Activated naive CD4-positive, alpha-beta T cell (primary cell): ENCODE measurements at regions not wholly inside any gene's neighbourhood (a gene's known extent, or its start where the extent isn't known, plus 50 kb on each side); places are given as distances from the start of the nearest gene placed in this dataset.
"Not testable (repeated sequence)": the region's sequence is repeated elsewhere in the genome, so short reads cannot be mapped to it uniquely, and the experiment has no call there.

Experiments used
- DNase-seq, 4 experiments: peaks; one replicate each; lab custom pipeline; 2025; lab: John Stamatoyannopoulos, UW

DNA sequence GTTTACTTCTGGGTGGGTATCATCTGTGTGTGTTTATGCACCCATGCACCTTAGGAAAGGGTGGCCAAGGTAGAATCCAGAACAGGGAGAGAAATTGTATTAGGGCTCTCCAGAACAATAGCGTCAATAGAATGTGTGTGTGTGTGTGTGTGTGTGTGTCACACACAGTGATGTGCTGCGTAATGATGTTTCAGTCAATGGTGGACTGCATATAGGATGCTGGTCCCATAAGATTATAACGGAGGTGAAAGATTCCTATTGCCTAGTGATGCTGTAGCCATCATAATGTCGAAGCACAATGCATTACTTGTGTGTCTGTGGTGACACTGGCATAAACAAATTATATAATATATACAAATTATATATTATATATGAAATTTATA lies 69.3 kb upstream of the PRR23C start:
- no peak for DNase-seq

DNA sequence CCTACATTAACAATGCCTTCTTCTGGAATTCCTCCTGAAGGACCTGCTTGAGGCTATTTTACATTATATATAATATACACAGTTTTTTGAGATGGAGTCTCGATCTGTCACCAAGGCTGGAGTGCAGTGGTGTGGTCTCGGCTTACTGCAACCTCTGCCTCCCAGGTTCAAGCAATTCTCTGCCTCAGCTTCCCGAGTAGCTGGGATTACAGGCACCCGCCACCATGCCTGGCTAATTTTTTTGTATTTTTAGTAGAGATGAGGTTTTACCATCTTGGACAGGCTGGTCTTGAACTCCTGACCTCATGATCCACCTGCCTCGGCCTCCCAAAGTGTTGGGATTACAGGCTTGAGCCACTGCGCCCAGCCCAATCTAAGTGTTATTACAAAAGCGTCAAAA lies 71.9 kb upstream of the PRR23C start:
- not testable (repeated sequence) for DNase-seq

DNA sequence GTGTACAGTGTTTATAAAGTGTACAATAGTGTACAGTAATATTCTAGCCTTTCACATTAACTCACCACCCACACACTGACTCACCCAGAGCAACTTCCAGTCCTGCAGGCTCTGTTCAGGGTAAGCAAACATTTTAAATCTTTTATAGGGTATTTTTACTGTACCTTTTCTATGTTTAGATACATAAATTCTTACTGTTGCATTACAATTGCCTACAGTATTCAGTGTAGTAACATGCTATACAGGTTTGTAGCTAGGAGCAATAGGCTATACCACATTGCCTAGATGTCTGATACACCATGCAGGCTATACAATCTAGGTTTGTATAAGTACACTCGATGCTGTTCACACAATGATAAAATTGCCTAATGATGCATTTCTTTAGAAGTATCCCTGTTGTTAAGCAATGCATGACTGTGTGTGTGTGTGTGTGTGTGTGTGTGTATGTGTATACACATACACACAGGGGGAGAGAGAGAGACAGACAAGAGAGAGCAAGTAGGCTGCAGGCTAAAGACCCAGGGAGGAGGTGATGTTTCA lies 72.5 kb upstream of the PRR23C start:
- no peak for DNase-seq

DNA sequence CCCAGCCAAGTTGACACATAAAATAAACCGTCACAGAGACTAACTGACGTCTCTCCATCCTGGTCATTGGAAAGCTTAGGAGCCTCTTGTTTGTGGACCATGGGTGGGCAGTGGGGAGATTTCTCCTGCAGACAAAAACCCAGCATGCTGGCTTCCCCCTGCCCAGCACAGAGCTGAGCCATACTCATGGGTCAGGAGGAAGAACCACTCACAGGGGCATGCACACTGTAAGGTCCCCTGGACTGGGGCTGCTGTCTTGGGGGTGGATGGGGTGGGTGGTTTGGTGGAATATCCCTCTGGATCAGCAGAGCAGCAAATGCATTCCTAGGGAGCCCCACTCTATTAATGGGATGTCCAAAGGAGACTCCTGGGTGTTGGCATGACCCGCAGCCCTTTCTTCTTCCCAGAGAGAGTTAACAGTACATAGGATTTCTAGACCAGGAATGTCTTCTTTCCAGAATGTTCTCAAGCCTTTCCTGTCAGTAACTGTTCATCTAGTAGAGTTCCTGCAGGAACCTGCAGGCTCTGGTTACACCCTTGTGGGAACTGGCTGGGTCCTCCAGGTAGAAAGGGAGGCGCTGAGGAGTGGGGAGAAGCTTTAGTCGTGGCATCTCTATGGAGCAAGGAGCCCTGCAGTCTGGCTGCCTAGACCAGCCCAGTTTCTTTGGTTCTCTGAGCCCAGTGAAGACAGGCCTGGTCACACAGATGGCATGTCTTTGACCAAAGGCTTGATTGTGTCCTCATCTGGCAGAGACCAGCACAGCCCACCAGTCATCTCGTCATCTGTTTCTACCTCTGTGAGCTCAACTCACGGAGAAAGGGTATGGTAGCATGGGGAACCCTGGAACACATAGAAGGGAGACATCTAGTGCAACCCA lies 73.4 kb upstream of the PRR23C start:
- DNase-seq, result no peak

DNA sequence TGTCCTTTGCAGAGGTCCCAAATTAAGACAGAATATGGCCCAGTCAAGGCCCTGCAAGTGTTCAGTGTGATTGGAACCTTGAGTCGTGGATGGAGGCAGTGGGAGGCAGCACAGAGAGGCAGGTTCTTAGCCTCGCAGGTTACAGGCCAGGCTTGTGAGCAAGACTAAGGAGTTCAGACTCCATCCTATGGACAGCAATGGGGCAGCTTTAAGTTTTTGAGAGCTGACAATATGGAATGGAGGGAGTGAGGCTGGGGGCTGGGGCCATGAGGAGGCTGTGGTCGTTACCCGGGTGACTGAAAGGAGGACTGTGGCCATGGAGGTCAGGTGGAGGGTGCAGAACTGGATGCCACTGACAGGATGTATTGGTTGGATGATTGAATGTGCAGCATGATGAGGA lies 74.1 kb upstream of the PRR23C start:
- DNase-seq, result no peak

DNA sequence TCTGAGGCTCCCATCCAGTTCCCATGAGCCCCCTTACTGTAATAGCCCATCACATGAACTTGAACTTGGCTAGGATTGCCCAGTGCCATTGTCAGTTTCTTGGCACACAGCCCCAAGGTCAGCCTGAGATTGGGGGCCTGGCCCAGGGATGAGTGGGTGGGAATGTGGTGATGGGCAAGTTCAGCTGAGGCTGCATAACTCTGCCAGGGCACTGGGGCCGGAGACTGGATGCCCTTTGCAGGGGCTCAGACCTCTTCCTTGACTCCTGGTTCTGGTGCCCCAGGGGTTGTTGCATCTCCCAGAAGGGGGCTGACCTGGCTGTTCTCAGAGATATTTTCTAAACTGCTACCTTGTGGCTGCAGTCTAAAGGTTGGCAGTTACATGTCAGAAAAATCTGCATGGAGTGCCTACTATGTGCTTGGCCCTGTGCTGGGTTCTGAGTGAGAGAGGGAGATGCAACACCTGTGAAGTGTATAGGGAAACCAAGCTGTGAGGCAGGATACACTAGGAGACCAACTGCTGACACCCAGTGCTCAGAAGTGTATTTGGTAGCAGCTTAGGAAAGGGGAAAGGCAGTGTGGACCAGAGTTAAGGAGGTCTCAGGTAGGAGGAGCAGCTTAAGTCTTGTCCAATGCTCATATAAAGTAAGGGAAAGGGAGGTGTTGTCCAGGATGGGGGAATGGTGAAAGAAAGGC lies 74.8 kb upstream of the PRR23C start:
- no peak for DNase-seq

DNA sequence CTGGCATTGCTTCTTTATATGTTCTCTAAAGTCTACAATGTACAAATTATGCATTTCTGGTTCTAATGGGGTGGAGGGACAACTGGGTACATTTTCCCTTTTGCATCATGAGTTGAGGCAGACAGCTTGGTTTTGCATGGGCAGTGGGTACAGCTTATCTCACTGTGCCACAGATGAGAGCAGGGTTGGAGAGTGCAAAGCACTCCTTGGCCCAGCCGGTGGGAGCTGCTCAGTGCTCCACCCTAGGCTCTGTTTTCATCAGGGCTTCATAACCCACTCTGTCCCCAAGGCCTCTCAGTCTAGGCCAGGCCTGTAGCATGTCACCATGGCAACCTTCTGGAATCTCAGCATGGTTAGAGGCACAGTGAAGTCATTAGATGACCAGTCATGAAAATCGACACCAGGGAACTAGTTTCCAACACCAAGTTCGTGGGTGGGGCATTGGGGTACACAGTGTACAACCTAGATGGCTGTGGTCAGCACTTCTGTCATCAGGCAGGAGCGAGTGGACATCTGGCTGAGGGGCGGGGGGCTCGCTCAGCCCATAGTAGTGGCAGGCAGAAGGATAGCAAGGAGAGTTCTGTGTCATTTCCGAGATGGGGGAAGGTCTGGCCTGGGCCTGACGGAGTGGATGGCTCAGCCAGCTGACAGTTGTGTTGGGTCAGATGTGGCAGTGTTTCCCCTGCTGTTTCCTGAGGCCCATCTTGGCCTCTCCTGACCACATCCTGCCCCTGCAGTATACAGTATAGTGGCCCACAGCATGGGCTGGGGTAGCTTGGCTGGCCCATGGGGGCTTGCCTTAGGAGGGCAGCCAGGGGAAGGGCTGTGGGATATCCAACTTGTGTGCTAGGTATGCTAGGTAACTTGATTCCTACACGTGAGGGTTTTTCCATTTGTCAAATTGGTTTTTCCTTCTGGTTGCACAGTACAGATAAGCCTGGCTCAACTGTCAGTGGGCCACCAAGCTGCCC lies 75.7 kb upstream of the PRR23C start:
- DNase-seq, result no peak

DNA sequence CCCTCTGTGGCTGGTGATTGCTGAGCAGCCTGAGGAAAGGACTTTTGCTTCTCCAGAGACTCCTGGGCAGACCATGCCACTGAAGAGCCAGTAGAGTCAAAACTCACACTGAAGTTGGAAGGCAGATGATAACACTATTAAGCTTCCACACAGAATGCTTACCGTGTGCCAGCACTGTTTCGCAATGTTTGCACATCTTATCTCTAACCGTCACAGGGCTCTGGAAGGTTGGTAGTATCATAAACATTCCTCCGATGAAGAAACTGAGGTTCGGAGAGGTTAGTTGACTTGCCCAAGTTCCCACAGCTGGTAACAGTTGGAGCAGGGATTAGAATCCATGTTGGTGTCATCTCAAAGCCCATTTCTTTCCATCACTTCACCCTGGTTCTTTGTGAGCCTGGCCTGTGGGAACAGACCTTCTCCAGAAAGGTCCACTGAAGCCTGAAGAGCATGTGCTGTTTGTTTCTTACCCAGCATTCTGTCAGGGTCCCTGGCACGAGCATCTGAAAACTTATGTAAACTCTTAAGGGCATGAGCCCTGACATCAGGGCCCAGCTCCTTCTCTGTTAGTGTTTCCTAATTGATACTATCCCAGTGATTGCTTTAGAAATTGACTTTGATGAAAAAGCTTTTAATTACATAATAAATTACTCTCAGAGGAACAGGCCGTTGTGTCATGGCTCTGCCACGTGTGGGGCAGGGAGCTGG lies 77.0 kb upstream of the PRR23C start:
- DNase-seq, result no peak

DNA sequence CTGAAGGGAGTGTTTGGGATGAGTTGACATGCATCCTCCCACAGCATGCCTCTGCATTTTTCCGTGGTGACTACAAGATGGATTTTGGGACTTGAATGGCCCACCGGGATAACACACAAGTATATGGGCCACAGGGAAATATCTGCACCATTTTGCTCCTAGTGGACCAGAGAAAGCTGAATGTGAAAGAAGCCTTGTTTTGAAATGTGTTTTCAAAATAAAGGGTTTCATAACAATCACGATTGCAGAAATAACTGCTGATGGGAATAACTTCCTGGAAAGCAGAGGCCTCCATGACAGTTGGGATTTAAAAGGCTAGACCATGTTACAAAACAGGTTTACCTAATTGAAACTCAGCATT lies 77.5 kb upstream of the PRR23C start:
- DNase-seq, result no peak

DNA sequence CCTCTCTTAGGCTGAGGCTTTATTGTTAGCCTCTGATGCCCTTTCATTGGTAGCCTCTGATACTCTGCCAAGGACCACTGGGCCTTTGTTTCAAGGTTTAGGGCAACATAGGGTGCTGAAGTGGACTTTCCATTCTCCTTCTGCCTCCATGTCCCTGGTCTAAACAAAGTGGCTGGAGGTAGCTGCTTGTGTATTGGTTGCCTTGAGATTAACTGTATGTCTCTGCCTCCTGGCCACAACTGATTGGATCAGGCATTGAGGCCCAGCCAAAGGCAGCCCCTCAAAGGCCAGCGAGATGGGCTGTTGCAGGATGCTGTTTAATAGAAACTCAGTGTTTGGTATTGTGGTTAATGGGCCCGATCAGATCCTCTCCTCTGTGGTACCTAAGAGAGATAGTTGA lies 77.9 kb upstream of the PRR23C start:
- no peak for DNase-seq

DNA sequence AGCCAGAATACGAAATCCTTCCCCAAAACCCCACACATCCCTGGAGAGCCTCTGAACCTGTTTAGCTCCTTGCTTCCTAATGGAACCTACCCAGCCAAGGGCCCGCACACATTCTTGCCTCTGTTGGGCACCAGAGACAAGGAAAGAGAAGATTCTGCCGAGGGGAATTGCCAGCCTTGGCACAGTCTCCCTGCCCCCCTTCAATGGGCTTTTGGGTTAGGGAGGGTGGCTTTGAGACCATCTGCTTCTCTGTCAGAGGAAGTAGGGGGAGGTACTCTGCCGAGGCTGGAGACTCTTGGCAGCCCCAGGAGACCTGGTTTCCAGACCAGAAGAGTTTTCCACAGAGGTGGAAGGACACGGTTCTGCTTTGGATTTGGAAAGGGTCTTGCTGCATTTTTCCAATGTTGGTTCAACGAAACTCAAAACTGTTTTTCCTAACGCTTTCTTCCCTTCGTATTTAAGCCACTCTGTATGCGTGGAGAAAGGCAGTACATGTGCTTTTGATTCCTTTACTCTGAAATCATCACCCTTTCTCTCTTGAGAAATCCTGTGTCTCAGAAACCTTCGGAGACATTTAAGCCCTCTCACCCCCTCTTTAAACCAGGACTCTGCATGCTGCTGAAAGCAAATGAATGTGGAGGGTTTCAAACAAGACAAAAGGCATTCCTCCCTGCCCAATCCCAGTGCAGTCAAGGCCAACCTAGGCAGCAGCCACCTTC lies 78.8 kb upstream of the PRR23C start:
- DNase-seq, result no peak

DNA sequence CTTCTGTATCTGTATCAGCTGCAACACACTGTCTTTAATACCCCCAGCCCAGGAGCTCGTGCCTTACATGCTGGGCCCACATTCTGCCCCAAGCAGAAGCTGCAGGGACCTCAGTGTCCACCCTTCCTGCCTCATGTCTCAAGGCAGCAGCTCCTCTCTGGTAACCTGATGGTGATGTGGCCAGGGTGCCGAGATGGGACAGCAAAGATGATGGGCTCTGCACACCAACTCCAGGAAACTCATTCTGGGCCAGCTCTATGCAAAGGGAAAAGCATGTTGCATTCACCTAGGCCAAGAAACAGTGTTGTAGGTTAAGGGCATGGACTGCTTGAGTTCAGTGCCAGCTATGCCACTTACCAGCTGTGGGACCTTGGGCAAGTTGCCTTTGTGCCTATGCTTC lies 79.5 kb upstream of the PRR23C start:
- no peak for DNase-seq

DNA sequence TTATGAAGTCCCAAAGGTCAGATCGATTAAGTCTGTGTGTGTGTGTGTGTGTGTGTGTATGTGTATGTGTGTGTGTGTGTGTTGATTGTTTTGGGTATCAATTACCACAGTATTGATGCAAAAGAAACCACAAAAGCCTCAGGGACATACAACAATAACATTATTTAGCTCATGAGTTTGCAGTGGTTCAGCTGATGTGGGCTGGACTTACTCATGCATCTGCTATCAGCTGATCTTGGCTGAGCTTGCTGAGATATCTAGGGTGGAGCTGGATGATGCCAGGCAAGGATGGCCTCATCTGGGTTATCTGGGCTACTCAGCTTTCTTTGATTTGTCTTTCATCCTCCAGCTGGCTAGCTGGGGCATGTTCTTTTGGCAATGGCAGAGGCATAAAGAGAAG lies 82.4 kb upstream of the PRR23C start:
- no peak for DNase-seq

DNA sequence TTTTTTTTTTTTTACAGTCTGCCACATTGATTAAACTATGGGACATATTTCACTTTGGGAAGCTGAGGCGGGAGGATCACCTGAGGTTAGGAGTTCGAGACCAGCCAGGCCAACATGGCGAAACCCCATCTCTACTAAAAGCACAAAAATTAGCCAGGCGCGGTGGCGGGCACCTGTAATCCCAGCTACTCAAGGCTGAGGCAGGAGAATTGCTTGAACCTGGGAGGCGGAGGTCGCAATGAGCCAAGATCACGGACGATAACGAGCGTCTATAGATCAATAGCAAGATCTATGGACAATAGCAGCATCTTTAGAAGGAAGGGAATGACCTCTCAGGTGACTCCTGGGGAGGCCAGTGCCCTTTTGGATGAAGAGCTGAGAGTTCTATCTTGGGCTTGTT lies 82.9 kb upstream of the PRR23C start:
- not testable (repeated sequence) for DNase-seq

DNA sequence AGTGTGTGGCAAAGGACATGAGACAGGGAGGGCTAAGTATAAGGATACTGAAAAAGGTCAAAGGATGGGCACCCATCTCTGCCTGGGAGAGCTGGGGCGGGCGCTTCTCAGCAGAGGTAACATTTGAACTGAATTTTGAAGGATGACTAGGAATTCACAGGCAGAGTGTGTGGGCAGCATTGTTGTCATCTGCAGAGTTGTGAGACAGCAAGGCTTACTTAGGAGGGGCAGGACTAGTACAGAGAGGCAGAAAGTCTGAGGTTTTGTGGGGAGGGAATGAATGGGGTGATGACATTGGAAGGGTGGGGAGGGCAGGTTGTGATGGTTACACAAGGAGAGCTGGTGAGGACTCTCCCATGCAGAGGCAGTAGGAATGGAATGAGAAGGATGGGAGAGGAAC lies 84.1 kb upstream of the PRR23C start:
- DNase-seq, result no peak

DNA sequence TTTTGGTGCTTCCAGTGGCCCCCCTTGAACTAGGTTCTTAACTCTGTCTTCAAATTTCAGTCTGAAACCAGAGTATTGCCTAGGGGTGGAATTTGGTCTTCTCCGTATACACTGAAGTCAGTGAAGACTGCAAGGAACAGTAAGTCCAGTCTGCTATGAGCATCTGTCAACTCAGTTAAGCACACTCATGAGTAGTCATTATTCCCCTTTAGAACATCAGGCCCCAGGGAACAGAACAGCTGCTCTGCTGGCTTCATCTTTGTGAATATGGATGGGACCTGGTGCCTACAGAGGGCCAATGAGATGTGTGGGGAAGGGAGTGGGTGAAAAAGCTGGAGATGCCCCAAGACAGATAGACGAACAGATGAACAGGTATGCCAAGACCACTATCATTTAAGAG lies 85.2 kb upstream of the PRR23C start:
- DNase-seq, result no peak

DNA sequence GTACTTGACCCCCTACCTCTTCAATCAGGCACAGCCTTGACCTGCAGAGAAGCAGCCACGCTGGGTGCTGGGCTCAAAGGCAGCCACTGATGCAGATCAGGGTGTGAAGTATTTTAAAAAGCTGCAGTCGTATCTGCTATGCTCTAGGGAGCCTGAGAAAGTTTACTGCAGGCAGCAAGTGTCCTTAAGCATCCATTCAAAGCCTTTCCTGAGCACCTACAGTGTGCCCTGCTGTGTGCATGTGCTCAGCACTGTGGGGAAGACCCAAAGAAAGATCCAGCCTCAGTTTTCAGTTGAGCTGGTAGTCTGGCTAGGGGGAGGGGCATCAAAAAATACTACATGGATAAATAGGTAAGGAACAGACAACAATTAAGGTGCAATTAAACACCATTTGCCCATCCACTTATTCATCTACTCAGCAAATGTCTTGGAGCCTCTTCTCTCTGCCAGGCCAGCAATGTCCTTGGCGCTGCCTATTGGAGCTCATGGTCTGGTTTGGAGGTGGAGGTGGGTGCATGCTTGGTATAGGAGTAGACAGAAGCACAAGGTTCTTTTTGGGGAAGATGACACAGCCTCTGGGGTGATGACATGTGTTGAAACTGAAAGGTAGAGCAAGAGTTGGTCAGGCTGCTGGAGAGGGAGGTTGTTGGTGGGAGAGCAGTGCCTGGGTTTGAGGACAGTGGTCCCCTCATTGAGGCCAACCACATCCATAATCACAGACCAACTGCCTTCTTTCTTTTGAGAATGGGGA lies 85.9 kb upstream of the PRR23C start:
- no peak for DNase-seq

DNA sequence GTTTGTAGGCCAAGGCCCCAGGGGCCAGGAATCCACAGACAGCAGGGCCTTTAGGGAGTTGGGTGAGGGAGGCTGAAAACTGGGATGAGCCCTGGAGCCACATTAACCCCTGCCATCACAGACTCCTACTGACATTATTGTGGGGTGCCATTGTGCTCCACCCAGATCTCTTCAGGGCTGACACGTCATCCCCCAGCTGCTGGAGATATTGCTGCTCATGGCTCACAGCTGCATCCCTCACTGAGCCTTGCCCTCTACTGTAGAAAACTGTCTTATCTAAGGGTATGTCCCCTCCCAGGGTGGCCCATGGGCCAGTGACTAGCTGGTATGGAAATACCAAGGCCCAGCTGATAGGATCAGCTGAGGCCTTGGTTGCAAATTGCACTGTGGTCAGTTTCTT lies 87.3 kb upstream of the PRR23C start:
- DNase-seq, result no peak

DNA sequence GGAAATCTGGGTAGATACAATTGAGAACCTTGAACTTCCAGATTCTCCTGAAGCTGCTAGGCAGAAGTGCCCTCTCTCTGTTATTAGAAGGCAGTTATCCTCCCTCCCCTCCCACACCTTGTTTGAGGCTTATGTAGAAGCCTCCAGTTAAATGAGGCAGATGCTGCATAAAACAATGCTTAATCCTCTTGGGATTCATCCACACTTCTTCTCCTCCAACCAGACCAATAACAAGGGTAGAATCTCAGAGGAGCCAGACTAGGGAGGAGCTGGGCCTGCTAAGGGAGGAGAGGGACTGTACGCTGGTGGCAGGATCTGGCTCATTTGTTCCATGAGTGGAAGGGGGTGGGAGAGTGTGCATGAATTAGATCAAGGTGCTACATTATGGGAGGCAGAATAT lies 88.3 kb upstream of the PRR23C start:
- DNase-seq, result no peak

DNA sequence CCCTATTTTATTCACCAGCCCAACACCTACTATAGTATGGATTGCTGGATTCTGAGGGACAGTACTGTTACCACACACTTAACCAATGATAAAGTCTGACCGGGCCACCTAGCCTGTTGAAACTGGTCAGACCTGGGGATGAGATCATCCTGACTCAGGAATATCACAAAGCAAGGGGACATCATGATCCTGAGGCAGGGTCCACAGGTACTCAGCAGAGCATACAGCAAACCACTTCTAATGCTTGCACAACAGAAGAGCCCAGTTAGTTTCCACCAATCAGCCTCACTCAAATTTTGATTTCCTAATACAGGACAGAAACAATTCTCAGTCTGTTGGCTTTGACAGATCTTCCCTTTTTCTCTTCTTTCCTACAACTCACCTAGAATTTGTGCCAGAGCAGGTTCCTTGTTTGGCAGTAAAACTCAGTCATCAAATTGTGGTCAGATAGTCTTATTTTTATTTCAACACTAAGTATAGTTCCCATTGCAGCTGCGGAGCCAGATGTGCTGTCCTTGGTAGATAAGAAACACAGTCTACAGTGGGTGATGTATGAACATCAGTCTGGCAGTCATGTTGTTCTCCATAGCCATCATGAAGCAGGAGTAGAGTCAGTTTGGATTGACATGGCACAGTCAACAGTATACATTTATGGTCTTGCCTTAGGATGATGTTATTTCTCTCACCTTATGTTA lies 90.1 kb upstream of the PRR23C start:
- no peak for DNase-seq
